Epithelial cell of proximal tubule (primary cell): ENCODE measurements at regions not wholly inside any gene's neighbourhood (a gene's known extent, or its start where the extent isn't known, plus 50 kb on each side); places are given as distances from the start of the nearest gene placed in this dataset.

Experiments used
- DNase-seq: peaks from one replicate; pipeline ENCODE4 v3.0.0-alpha.2; 2011; ENCODE audit warnings: low read depth
- H3K4me3 ChIP-seq: 2 replicates; pipeline ENCODE4 v1.5.1; 2011; ENCODE audit warnings: low read depth, mild to moderate bottlenecking, low read length
- TF ChIP-seq, protein P1 (sequence below): conservative IDR thresholded peaks from 2 replicates; pipeline ENCODE4 v1.5.1; 2012; ENCODE audit warnings: low read depth, mild to moderate bottlenecking, low read length

DNA sequence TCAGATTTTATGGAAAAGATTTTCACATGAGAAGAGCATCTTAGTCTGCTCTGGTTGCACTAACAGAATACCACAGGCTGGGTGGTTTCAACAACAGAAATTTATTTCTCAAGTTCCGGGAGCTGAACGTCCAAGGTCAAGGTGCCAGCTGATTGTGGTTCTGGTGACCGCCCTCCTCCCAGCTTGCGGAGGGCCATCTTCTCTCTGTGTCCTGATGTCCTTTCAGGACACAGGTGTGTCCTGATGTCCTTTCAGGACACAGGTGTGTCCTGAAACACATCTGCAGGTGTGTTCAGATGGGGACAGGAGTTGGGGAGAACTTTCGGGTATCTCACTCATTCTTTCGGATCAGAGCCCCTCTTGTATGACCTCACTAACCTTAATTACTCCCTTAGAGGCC is 374.9 kb downstream of the SOX11 start:
- no peak for DNase-seq
- TF ChIP-seq, protein P1, sequence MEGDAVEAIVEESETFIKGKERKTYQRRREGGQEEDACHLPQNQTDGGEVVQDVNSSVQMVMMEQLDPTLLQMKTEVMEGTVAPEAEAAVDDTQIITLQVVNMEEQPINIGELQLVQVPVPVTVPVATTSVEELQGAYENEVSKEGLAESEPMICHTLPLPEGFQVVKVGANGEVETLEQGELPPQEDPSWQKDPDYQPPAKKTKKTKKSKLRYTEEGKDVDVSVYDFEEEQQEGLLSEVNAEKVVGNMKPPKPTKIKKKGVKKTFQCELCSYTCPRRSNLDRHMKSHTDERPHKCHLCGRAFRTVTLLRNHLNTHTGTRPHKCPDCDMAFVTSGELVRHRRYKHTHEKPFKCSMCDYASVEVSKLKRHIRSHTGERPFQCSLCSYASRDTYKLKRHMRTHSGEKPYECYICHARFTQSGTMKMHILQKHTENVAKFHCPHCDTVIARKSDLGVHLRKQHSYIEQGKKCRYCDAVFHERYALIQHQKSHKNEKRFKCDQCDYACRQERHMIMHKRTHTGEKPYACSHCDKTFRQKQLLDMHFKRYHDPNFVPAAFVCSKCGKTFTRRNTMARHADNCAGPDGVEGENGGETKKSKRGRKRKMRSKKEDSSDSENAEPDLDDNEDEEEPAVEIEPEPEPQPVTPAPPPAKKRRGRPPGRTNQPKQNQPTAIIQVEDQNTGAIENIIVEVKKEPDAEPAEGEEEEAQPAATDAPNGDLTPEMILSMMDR: no peak
- no peak overlapping the region for H3K4me3 ChIP-seq

DNA sequence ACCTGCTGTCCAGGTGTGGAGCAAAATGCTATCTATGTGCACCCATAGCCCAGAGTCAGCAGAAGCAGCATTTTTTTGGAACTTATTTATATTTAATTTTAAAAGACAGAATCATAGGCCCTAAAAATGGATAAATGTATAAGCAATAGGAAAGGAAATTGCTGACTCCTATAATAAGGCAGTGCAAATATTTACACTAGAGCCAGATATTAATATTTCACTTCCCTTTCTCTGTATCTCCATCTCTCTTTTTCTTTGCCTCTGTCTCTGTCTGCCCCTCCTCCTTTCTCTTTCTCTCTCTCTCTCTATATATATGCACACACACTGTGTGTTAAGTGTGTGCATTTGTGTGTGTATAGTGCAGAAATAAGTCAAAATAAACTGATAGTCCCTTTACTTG is 375.6 kb downstream of the SOX11 start:
- no peak overlapping the region for H3K4me3 ChIP-seq
- TF ChIP-seq, protein P1: no peak

DNA sequence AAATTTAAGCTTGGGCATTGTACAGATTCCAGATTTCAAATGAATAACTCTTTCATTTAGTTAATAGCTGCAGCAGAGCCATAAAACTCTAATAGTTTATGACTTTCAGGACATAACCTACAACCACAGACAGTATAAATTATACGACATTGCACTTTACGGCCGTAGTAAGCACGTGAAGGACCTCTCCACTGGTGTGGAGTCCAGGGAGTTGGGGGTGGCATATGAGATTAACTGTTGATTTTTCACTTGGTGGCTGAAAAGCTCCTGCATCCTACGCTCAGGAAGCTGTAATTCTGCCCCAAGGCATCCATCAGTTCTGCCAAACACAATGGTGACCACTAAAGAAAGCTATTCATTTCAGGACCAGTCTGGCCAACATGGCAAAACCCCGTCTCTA is 376.2 kb downstream of the SOX11 start:
- DNase-seq: no peak
- H3K4me3 ChIP-seq: no peak overlapping the region
- TF ChIP-seq, protein P1: no peak

More for the DNA sequence above, 375.6 kb downstream of the SOX11 start:
- DNase-seq: no peak

DNA sequence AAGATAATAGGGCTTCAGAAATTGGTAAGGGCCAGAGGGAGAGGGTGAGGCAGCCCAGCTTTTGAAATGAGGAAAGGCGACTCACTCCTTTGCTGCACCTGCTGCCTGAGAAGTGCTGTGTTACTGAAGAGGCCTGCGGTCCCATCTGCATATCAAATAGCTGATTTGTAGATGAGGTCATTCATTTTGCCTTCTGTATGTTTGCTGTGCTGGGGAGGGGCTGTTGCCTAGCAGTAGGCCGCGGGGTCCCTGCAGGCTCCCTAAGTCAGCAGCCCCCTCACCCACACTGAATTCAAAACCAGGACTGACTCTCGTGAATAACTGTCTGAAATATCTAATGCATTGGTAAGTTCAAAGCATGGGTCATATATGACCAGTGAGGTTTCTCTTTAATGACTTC is 377.2 kb downstream of the SOX11 start:
- no peak overlapping the region for H3K4me3 ChIP-seq
- TF ChIP-seq, protein P1: no peak
- DNase-seq: no peak

DNA sequence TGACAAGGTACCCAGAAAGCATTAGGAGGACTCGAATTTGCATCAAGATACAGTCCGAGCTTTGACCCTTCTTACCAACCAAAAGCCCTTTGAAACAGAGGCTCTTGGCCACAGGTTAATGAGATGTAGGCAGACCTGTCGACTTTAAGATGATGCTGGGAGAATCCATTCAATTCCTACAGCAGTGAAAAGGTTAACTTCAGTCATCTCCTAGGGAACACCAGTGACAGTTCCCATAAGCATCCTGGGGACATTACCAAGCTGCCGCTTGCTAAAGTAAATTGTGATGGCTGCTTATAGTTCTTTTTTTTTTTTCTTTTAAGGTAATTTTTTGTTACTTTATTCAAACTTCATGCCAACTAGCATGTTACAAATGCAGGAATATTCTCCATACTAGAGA is 379.3 kb downstream of the SOX11 start:
- H3K4me3 ChIP-seq: no peak overlapping the region
- TF ChIP-seq, protein P1: no peak
- DNase-seq: no peak

DNA sequence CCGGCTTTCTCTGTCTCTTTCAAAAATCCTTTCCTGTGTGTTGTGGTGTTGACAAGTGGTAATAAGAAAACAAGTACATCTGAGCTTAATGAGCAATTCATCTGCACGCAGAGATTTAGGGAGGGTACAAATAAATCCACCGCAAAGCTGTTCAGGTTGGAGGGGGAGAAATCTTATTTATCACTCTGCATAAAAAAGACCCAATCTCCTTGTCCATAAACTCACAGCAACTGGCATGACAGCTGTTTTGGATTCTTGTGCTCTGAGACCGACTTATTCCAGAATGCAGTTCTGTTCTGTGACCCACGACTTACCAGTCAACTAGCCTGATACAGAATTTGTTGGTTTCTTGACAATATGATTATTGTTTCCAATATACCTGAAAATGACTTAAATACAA is 380.1 kb downstream of the SOX11 start:
- TF ChIP-seq, protein P1: no peak
- DNase-seq: no peak
- H3K4me3 ChIP-seq: no peak overlapping the region

DNA sequence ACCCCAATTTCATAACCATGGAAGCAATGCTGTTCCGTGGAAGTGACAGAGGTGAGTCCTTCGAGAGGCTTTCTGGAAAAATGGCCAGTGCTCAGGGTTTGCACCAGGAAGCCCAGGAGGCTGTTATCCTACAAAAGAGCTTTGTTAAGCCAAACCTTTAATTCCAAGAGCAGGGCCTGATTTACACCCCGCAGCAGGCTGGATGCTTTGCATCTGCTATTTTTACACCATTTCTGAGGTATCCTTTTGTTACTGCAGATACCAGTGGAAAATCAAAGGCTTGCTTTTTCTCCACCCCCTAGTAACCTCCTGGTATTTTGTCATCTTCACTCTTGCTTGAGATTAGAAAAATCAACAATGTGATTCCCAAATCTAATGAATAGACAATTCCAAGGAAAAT is 380.6 kb downstream of the SOX11 start:
- H3K4me3 ChIP-seq: no peak overlapping the region
- no peak for DNase-seq
- TF ChIP-seq, protein P1: no peak
